GM12878 (cell line): ENCODE measurements at regions not wholly inside any gene's neighbourhood (a gene's known extent, or its start where the extent isn't known, plus 50 kb on each side); places are given as distances from the start of the nearest gene placed in this dataset.

Experiments used
- ATAC-seq: fragments of 200-7000 bp; cut with Tn5 transposase; 3 replicates; pipeline ENCODE4 v1.9.1; 2020; ENCODE audit warnings: mild to moderate bottlenecking, moderate library complexity
- BruUV-seq: library from RNA; stranded (reverse); fragments of 400-500 nt; replicated peaks from 2 replicates; lab custom pipeline; 2021; lab: Mats Ljungman, UMichigan
- CTCF ChIA-PET: fragments of 300-600 bp; sonication (Branson Sonifier 250); formaldehyde crosslinking; extraction: SDS; loops from one replicate; lab custom pipeline; 2021; ENCODE audit warnings: inconsistent platforms; lab: Yijun Ruan, JAX
- POLR2A ChIA-PET: fragments of 350-600 bp; formaldehyde crosslinking; extraction: SDS; loops from one replicate; lab custom pipeline; 2021; ENCODE audit warnings: inconsistent platforms; lab: Charles Lee
- RAD21 ChIA-PET: fragments of 300-600 bp; sonication (Branson Sonifier 250); formaldehyde crosslinking; loops from one replicate; lab custom pipeline; 2023; ENCODE audit warnings: antibody characterized with exemption; ENCODE audit not compliant: unreplicated experiment; lab: Charles Lee
- SMC1A ChIA-PET: fragments of 300-600 bp; sonication (Branson Sonifier 250); formaldehyde crosslinking; loops from one replicate; lab custom pipeline; 2023; ENCODE audit not compliant: unreplicated experiment, uncharacterized antibody; lab: Charles Lee
- DNase-seq: peaks from one replicate; pipeline ENCODE4 v3.0.0-alpha.2; 2011; ENCODE audit warnings: low read depth, low spot score
- FAIRE-seq: peaks from 3 replicates; lab custom pipeline; 2011; peaks lifted over from hg19 to GRCh38; lab: Jason Lieb, UNC
- H2AFZ ChIP-seq: 2 replicates; pipeline ENCODE4 v1.6.0; 2011; ENCODE audit warnings: low read depth, low read length, control low read depth; ENCODE audit not compliant: control insufficient read depth
- H3K27ac ChIP-seq: 2 replicates; pipeline ENCODE4 v1.5.1; 2011; ENCODE audit warnings: control low read depth; ENCODE audit not compliant: control insufficient read depth, insufficient read depth
- H3K27me3 ChIP-seq, 2 experiments: replicated peaks in 1 of 2; 2 replicates each; pipeline versions ENCODE4 v1.6.0 to v1.6.1; 2011; ENCODE audit warnings: low read length in 1 of 2; ENCODE audit not compliant: control insufficient read depth in 2 of 2, insufficient read depth in 2 of 2
- H3K36me3 ChIP-seq, 2 experiments: 2 replicates each; pipeline ENCODE4 v1.5.1; 2011; ENCODE audit warnings: low read length in 1 of 2; ENCODE audit not compliant: control insufficient read depth in 2 of 2, insufficient read depth in 2 of 2
- H3K4me1 ChIP-seq: 2 replicates; pipeline ENCODE4 v1.6.1; 2011; ENCODE audit warnings: mild to moderate bottlenecking, low read length, moderate library complexity, mixed read lengths; ENCODE audit not compliant: control insufficient read depth, insufficient read depth
- H3K4me2 ChIP-seq: 2 replicates; pipeline ENCODE4 v1.6.0; 2011; ENCODE audit warnings: control low read depth; ENCODE audit not compliant: control insufficient read depth, insufficient read depth
- H3K4me3 ChIP-seq: fragments of 200-600 bp; sonication (generic); 2 replicates; pipeline ENCODE4 v1.5.1; 2016
- H3K79me2 ChIP-seq: 2 replicates; pipeline ENCODE4 v1.6.0; 2011; ENCODE audit warnings: low read length; ENCODE audit not compliant: control insufficient read depth, insufficient read depth
- H3K9ac ChIP-seq: 2 replicates; pipeline ENCODE4 v1.8.0; 2011; ENCODE audit warnings: low read length, control low read depth, mixed read lengths; ENCODE audit not compliant: control insufficient read depth, insufficient read depth
- H3K9me3 ChIP-seq: replicated peaks from 3 replicates; pipeline ENCODE4 v1.5.1; 2011; ENCODE audit warnings: mild to moderate bottlenecking, low read length; ENCODE audit not compliant: control insufficient read depth, insufficient read depth
- H4K20me1 ChIP-seq: 2 replicates; pipeline ENCODE4 v1.6.0; 2011; ENCODE audit not compliant: control insufficient read depth, insufficient read depth
- JUND ChIP-seq: IDR thresholded peaks from 2 replicates; pipeline ENCODE4 v1.6.1; 2012; ENCODE audit warnings: low read depth, mild to moderate bottlenecking, low read length, improper control_type of control experiment, moderate library complexity
- MEF2B ChIP-seq: fragments of 450-650 bp; IDR thresholded peaks from 2 replicates; pipeline ENCODE4 v1.6.1; 2018; ENCODE audit warnings: mild to moderate bottlenecking, moderate library complexity; ENCODE audit not compliant: partially characterized antibody, poor library complexity, severe bottlenecking
- MTA3 ChIP-seq: IDR thresholded peaks from 2 replicates; pipeline ENCODE4 v1.6.1; 2012; ENCODE audit warnings: low read length, inconsistent platforms, borderline replicate concordance
- NFYA ChIP-seq: IDR thresholded peaks from 2 replicates; pipeline ENCODE4 v1.6.1; 2011; ENCODE audit warnings: low read depth, mild to moderate bottlenecking, low read length, improper control_type of control experiment, borderline replicate concordance
- NR2F1 ChIP-seq: fragments of 450-650 bp; conservative IDR thresholded peaks from 2 replicates; pipeline ENCODE4 v1.6.1; 2017; ENCODE audit warnings: mild to moderate bottlenecking
- SRF ChIP-seq, 2 experiments: IDR thresholded peaks; 2 replicates each; pipeline ENCODE4 v1.6.1; 2011; ENCODE audit warnings: low read depth in 2 of 2, low read length in 2 of 2, mild to moderate bottlenecking in 1 of 2, moderate library complexity in 1 of 2
- TCF12 ChIP-seq: IDR thresholded peaks from 2 replicates; pipeline ENCODE4 v1.6.1; 2011; ENCODE audit warnings: low read depth, mild to moderate bottlenecking, low read length
- TCF3 ChIP-seq: IDR thresholded peaks from 2 replicates; pipeline ENCODE4 v1.6.1; 2012; ENCODE audit warnings: low read depth, mild to moderate bottlenecking, low read length, borderline replicate concordance; ENCODE audit not compliant: insufficient read depth
- ZBTB4 ChIP-seq: fragments of 450-650 bp; formaldehyde crosslinking; IDR thresholded peaks from 2 replicates; pipeline ENCODE4 v1.4.0; 2022; ENCODE audit warnings: mild to moderate bottlenecking, moderate library complexity
- ZNF207 ChIP-seq: fragments of 450-650 bp; IDR thresholded peaks from 2 replicates; pipeline ENCODE4 v1.6.1; 2014; ENCODE audit warnings: antibody characterized with exemption, mild to moderate bottlenecking, borderline replicate concordance
- ZNF384 ChIP-seq: IDR thresholded peaks from 2 replicates; pipeline ENCODE4 v1.6.1; 2012; ENCODE audit warnings: low read depth, mild to moderate bottlenecking, low read length, improper control_type of control experiment, borderline replicate concordance
- ZZZ3 ChIP-seq: IDR thresholded peaks from 2 replicates; pipeline ENCODE4 v1.6.1; 2011; ENCODE audit warnings: low read depth; ENCODE audit not compliant: control insufficient read depth, insufficient read length
- WGBS: methylation state at CpG from one replicate; pipeline ENCODE4 v1.1.6; 2016; ENCODE audit warnings: low lambda C conversion rate; ENCODE audit not compliant: insufficient replicate concordance, insufficient coverage; ENCODE audit errors: missing lambda C conversion rate; 5-methylcytosine and 5-hydroxymethylcytosine counted together
- in situ Hi-C: fragments of 300-500 bp; cut with MboI; formaldehyde crosslinking; loops from 9 replicates; pipeline ENCODE4 v1.14.3; 2018; ENCODE audit warnings: mixed read lengths
- intact Hi-C: fragments of 100-400 bp; cut with micrococcal nuclease; formaldehyde crosslinking; loops from one replicate; pipeline ENCODE4 v1.14.2; 2022; ENCODE audit not compliant: unreplicated experiment
- TF ChIP-seq, protein P1 (sequence below): fragments of 450-650 bp; IDR thresholded peaks from 2 replicates; pipeline ENCODE4 v1.6.1; 2018; ENCODE audit warnings: mild to moderate bottlenecking, low read depth, moderate library complexity; ENCODE audit not compliant: partially characterized antibody

DNA sequence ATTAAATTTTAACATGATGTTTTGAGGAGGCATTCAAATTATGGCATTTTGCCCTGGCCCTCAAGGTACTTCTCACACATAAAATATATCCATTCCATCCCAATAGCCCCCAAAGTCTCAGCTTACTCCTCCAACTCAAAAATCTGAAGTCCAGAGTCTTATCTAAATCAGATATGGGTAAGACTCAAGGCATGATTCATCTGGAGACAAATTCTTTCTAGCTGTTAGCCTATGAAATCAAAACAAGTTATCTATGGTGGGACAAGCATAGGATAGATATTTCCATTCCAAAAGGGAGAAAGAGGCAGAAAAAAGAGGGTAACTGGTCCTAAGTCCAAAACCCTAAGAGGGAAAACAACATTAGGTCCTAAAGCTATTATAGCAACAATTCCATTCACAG lies 408.4 kb downstream of the ZNF608 start (continued):
- TF ChIP-seq, protein P1, sequence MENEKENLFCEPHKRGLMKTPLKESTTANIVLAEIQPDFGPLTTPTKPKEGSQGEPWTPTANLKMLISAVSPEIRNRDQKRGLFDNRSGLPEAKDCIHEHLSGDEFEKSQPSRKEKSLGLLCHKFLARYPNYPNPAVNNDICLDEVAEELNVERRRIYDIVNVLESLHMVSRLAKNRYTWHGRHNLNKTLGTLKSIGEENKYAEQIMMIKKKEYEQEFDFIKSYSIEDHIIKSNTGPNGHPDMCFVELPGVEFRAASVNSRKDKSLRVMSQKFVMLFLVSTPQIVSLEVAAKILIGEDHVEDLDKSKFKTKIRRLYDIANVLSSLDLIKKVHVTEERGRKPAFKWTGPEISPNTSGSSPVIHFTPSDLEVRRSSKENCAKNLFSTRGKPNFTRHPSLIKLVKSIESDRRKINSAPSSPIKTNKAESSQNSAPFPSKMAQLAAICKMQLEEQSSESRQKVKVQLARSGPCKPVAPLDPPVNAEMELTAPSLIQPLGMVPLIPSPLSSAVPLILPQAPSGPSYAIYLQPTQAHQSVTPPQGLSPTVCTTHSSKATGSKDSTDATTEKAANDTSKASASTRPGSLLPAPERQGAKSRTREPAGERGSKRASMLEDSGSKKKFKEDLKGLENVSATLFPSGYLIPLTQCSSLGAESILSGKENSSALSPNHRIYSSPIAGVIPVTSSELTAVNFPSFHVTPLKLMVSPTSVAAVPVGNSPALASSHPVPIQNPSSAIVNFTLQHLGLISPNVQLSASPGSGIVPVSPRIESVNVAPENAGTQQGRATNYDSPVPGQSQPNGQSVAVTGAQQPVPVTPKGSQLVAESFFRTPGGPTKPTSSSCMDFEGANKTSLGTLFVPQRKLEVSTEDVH: no peak

GRCh38 chr5:124333298-124333979 lies 413.0 kb downstream of the ZNF608 start:
- POLR2A ChIA-PET: no interaction called here
- no TSS peak for BruUV-seq
- WGBS: 41% methylated on average over 4 of the region's 4 CpGs
- in situ Hi-C loops (no loop called here), intact Hi-C loops (no loop called here)
- RAD21 ChIA-PET: no interaction called here
- no peak for DNase-seq
- H3K27me3 ChIP-seq: no peaks in the 10 kb centered on the region
- H3K9me3 ChIP-seq: no peaks in the 10 kb centered on the region; the same call in 2 of the 3 replicates
- no peaks in the 10 kb centered on the region for H4K20me1 ChIP-seq
- H3K79me2 ChIP-seq: no peaks in the 10 kb centered on the region
- no peak overlapping the region for H3K4me3 ChIP-seq
- SMC1A ChIA-PET: no interaction called here
- no peak for ATAC-seq
- no peaks in the 10 kb centered on the region for H3K36me3 ChIP-seq
- H3K9ac ChIP-seq: no peak overlapping the region
- no peak overlapping the region for H2AFZ ChIP-seq
- CTCF ChIA-PET: no interaction called here
- no peak for FAIRE-seq
- no peak overlapping the region for H3K4me2 ChIP-seq
- H3K4me1 ChIP-seq: no peaks in the 10 kb centered on the region
- H3K27ac ChIP-seq: no peak overlapping the region
- TF ChIP-seq JUND (no peak), MTA3 (no peak), SRF (IDR thresholded peaks at IDR 0.05; ENCODE audit: low read depth in 2 of 2, low read length in 2 of 2) (no peak), NR2F1 (no peak), ZBTB4 (CRISPR knock-in tag) (no peak), ZZZ3 (no peak), TCF3 (no peak), ZNF207 (no peak), TCF12 (no peak), ZNF384 (no peak), NFYA (no peak), MEF2B (no peak)
